ENCODE measurements at regions not wholly inside any gene's neighbourhood (a gene's known extent, or its start where the extent isn't known, plus 50 kb on each side); places are given as distances from the start of the nearest gene placed in this dataset.

- TF ChIP-seq, protein P1, sequence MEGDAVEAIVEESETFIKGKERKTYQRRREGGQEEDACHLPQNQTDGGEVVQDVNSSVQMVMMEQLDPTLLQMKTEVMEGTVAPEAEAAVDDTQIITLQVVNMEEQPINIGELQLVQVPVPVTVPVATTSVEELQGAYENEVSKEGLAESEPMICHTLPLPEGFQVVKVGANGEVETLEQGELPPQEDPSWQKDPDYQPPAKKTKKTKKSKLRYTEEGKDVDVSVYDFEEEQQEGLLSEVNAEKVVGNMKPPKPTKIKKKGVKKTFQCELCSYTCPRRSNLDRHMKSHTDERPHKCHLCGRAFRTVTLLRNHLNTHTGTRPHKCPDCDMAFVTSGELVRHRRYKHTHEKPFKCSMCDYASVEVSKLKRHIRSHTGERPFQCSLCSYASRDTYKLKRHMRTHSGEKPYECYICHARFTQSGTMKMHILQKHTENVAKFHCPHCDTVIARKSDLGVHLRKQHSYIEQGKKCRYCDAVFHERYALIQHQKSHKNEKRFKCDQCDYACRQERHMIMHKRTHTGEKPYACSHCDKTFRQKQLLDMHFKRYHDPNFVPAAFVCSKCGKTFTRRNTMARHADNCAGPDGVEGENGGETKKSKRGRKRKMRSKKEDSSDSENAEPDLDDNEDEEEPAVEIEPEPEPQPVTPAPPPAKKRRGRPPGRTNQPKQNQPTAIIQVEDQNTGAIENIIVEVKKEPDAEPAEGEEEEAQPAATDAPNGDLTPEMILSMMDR (IDR thresholded peaks at IDR 0.05): no peak
- TF ChIP-seq POLR2A (IDR thresholded peaks at IDR 0.05): no peak
These were observed 126.3 kb upstream of the TNRC6C start for GRCh38 chr17:77832180-77832560.
